ENCODE measurements at regions not wholly inside any gene's neighbourhood (a gene's known extent, or its start where the extent isn't known, plus 50 kb on each side); places are given as distances from the start of the nearest gene placed in this dataset.
A peak's percentile ranks its signal among the peaks of the same experiment; 100 is the strongest.
"Not testable (repeated sequence)": the region's sequence is repeated elsewhere in the genome, so short reads cannot be mapped to it uniquely, and the experiment has no call there.

DNA sequence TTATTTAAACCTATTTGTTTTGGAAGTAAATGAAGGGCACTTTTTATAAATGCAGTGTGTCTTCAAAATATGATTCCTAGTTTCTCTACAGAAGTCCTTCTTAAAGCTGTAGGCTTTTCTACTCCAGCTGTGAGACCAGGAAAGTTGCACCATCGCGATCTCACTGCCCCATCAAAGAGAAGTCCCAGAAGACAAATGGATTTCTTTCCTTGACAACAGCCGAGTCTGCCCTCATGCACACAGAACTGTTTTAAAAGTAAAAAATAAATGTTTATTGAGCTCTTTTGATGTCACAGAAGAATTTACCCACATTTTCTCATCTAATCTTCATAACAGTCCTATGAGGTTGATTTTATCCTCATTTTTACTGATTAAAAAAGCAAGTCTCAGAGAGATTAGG lies 324.4 kb upstream of the NT5E start:
- DNase-seq, result no peak

DNA sequence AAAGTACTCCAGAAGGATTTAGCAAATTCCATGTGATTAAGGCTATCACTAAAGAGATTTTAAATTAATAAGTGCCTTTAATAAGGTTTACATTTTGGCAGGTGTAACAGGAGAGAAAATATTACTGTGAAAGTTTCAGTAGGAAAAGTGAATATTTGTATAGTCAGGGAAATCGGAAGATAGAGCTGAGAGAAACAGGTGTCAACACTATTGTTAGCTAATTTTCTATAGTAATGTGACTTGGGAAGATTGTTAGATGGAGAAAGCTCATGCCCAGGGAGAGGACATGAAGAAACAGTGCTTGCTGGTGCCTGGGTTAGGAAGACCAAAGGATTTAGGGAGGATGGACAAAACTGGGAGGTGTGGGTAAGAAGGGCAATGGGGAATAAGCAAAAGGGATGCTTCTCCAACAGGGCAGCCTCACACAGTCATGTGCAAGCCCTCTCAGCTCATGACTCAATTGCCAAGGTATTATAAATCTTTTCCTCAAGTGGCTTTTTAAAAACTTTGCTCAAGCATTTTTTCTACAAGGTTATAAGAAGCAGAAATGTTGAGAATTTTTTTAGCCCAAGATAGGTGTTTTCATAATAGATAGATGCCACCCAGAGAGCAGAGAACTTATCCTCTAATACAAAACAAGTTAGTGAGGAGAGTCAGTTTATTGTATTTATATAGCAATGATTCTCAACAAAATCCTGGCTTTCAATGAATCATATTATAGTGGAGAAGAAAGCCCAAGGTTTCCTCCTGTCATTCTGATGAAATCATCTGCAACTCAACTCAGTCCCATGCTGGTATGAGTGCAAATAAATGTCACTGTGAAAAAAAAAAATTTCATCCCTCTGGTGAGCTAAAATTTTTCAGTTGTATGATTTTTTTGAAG lies 325.2 kb upstream of the NT5E start:
- no peak for DNase-seq

DNA sequence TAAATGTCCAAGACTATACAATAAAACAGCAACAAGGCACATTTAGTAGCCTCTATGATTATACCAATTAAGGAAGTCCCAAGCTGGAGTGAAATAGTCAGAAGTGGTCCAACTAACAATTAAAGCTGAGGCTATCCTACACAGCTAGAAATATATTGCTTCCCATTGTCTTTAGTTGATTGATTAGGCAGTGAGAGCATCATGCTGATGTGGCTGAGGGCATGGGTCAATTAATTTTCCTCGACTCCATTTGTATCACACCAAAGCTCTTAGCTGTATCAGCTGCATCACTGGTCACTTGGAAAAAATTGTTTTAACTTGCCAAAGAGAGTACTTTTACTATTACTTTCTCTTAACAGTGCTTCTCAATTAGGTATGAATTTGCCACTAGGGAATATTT lies 328.7 kb upstream of the NT5E start:
- no peak for DNase-seq

DNA sequence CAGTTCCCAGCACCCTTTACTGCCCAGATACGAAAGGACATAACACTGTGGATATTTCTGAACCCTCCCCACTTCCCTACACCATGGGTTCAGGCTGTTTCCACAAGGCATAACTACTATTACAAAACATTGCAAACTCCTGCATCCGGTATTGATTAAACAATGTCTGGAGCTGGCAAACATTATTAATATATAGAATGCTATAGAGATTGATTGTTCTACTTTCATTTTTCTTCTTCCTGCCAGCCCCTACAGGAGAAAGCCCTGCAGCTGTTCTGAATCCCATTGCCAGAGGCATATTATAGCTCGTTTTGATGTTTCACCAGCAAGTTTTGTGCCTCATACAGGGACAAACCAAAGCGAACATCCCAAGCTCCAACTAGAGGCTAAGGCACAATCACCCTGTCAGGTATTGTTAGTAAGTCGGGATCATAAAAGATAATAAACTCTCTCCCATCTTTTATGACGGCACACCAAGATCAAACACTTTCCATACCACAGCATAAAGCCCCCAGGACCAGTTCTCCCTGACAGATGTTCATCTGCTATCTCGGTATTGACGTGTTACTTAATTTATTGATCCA lies 331.1 kb upstream of the NT5E start:
- no peak for DNase-seq

DNA sequence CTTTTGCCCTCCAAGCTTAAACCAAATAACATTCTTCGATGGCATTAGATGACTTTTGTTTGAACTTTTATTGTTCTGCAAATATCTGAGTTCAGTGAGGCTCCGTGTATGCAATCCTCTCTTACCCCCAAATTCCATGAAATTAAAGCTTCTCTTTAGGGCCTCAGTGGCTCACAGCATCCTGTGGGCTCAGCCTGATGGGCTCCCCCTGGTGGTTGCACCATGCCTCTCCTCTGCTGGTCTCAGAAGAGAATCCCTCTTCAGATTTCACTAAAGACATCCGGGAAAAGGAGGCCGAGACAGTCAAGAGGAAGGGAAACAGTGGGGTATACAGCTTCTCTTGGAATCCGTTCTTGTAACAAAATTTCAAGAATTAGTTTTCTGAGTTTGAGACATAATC lies 331.6 kb upstream of the NT5E start:
- DNase-seq, result no peak

DNA sequence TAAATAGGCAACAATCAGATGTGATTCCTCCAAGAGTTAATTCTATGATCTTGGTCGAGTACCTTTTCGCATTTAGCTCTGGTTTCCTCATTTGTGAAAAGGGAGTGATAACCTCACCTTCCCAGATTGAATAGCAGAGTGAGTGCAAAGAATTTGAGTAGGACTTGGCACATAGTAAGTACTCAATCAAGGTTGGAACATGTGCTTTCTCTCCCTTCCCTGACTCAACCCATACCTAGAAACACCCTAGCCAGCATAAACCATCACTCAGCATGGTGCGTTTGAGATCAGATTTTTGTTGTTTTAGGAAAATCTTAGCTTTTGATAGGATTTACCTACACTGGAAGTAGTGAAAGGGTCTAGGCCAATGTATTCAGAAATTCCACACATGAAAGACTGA lies 333.4 kb upstream of the NT5E start:
- DNase-seq, result no peak

DNA sequence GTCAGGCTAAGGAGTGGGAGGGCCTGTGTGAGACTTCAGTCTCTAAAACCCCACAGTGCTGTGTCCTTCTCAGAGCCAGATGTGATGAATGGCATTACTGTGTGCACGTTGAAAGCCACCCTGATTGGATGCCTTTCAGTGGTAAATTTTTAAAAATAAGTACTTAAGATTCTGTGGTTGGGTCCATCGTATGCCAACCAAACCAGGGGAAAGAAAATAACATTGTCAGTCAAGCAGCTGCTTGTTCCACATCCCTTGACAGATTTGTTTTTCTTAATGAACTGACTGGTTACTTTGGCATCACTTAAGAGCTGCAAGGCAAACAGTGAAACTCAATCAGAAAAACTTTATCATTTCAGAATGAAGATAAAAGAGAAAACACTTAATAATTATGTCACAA lies 334.0 kb upstream of the NT5E start:
- DNase-seq, result no peak

DNA sequence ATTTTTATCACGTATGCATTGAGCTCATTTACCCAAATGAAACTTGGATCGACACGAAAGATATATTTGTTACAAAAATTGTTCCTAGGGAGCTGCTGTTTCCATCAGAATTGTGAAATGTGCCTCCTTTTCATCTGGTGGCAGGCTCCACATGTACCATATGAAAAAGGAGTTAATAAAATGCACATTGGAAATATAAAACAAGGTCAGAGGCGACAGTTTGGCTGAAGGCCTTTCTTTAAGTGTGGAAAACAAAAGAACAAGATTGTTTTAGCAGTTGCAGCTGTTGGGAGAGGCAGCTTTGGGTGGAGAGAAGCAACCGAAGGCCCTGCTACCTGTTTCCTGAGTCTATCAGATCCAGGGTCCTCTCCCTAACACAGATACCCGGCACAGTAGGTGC lies 334.5 kb upstream of the NT5E start:
- DNase-seq, result no peak

DNA sequence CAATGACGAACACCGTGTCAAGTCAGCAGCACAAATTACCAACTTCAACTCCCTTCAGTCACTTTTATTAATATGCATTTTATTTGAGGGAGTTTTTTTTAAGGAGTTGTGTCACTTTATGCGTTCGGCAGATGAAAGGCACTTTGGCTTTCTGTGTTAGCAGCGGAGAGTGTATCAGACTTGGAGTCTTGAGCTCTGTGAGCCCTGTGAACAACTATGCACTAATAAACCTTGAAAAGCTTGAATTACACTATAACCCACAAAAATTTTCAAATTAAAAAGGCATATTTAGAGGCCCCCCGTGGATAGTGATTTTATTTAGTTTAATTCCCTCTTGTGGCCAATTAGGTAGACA lies 335.3 kb upstream of the NT5E start:
- DNase-seq, result no peak

DNA sequence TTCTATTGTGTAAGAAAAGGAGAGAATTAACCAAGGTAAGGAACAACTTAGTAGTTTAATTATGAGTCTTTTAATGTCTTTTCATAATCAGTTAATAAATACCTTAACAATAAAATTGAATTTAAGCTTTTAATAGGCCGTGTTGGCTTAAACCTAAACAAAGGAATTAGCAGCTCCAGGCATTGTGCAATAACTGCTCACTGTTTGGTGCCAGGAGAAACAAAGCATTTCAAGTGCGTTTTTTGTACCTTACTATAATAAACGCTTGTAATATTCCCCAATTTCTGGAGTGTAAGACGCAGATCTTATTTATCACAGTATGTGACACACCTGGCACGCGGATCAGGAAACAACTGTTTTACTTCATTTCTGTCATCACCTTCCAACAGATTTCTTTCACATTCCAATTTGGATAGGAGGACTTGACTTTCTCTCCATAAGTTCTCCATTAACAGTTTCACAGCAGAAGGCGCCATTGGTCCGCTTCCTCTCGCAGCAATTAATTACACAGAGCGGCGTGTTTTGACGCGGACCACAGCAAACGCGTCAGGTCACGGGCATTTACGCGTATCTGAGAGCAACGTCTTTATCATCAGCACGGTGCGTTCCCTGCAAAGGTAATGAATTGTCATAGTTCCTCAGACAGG lies 335.8 kb upstream of the NT5E start:
- no peak for DNase-seq

DNA sequence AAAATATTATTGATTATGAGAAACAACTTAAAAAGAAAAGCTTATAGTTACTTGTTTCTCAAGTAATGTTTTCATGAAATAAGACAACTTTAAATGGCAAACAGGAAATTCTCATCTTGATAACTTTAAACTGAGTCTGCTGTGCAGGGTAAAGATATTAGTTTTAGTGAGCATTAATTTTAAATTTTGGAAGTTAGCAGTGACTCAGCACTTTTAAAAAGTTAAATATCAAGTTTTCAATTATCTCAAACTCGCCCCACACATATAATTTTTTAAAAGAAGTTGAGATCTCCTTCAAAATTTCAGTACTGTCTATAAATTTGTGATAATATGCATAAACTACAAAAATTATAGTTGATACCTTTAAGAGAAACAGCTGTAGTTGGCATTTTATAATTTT lies 337.3 kb upstream of the NT5E start:
- no peak for DNase-seq

DNA sequence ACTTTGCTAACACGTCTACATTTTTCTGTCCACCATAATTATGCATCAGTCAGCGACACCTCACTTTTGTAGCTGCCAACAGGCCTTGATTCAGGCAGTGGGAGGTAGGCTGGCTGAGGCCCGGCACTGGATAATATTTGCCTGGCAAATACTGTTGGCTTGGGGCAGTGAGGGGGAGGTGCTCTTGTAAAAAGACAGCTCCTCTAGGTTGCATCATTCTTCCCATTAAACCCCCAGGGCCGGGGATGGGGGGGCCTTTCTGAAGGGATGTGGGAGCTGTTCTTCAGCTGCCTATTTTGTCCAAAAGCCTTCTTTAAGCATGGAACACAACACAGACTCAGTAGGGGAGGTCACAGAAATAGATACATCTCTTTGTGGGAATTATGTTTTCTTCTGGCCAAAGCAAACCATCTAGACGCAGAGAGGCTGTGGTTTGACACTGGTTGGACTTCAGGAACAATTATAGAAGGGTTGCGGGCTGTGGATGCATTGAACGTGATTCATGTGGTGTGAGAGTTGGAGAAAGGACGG lies 338.3 kb upstream of the NT5E start:
- DNase-seq, result no peak

DNA sequence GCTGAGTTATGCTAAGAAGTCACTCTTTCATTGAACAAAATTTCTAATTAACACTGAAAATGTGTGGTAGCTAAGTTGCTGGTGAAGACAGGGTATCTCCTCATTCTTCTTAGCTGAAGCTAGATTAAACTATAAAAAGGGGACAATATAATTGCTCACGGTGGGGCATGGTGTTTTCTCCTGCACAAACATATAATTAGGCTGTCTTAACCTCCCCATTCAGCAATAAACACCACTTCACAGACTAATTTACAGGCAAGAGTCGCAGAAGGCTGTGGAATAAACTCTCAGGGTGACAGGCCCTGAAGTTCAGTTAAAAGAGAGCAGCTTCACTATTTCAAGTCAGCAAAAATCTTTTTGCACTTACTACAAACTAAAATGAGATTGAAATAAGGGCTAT lies 338.9 kb upstream of the NT5E start:
- DNase-seq, result no peak

DNA sequence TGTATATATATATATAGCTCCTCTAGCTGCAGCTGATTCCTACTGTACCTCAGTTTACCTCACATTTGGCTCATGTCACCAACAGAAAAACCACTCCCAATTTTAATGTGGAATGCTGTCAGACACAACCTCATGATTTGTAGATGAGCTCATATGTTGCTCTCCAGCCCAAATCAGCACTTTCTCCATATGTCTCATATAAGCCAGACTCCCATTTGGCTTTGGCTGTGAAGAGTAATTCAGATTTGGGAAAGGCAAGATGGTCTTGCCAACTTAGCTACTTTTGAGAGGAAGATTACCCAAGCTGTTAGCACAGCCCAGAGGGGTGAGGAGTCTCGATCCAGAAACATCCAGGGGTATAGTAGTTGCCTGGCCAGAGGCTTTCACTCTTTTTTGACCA lies 342.2 kb upstream of the NT5E start:
- no peak for DNase-seq

DNA sequence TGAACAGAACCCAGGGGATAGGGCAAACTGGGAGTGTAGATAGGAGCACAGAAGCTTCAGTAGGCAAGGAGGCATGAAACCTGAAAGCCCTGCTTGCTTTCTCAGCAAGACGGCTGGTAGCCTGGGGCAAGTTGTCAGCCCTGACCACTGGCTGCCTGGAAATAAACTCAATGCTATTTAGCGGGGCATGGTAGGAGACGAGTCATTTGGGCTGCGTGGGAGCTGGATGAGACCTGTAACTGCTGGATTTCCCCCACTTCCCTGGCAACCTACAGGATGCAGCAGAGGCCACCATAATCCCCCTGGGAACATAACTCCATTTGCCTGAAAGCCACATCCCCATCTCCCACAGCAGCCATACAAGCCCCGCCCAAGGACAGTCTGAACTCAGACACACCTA lies 332.6 kb upstream of the TBX18 start:
- DNase-seq, result no peak

DNA sequence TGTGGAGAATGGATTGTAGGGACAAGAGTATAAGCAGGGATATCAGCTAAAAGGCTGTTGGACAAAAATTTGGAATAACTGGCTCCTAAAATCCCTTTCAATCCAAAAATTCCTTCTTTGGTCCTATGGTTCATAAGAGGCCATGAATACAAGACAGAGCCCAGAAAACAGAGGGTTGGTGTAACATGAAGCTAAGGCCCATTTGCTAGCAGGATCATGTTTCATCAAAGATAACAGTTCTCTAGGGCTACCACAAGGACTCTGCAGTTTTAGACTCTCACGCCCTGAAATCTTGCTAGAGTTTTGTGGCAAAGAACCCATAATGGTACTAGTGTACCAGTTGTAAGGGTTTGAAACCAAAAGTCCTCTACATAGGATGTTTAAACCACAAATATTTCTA lies 327.8 kb upstream of the TBX18 start:
- DNase-seq, result no peak

DNA sequence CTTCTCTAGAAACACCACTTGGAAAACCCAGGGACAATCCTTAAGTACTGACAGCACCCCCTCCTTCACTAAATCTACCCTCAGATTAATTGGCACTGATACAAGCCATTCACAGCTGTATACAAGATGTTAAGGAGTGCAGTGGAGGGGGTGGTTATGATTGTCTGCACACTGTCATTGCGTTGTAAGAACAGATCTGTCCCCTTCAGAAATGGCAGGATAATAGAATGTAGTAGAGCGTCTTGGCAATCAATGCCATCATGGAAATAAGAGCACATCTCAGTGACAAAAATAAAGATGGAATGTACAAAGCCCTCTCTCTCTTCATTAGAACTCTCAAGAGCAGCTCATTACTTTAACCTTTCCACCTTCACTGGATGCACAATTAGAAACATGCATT lies 324.9 kb upstream of the TBX18 start:
- DNase-seq, result no peak

DNA sequence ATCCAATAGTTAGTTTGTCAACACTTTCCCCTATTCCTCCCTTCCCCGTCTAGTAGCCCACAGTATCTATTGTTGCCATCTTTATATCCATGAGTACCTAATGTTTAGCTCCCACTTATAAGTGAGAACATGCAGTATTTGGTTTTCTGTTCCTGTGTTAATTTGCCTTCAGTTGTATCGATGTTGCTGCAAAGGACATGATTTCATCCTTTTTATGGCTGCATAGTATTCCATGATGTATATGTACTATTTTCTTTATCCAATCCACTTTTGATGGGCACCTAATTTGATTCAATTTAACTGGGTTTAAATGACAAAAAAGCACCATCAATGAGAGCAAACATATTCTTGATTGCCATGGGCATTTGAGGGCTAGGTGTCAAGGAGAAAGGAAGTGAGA lies 321.5 kb upstream of the TBX18 start:
- DNase-seq, result no peak

DNA sequence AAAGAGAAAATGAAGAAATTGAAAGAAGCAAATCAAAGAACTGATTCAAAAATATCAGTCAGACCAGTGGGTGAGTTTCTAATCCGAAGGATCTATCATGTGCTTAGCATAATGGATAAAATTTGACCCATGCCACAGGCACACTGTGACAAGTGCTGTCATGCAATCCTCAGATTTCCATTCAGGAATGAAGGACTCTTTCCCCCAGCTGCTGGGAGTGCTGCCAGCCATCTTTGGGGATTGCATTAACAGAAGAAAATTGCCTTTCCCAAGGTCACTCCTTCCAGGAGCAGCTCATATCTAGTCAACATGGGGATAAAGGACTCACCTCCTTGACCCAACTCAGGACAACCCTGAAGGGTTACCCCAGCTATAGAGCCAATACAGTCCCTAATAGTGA lies 316.7 kb upstream of the TBX18 start:
- no peak for DNase-seq

DNA sequence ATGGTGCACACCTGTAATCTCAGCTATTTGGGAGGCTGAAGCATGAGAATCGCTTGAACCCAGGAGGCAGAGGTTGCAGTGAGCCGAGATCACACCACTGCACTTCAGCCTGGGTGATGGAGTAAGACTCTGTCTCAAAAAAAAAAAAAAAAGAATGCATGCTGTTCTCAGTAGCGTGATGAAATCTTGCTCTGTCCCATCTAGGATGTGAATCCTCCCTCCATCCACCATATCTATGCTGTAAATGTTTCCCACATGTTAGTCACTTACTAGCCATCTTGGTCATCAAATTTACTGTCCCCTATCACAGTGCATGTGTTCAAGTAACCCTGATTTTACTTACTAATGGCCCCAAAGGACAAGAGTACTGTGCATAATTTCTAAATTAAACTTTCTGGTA lies 315.4 kb upstream of the TBX18 start:
- DNase-seq, result no peak

DNA sequence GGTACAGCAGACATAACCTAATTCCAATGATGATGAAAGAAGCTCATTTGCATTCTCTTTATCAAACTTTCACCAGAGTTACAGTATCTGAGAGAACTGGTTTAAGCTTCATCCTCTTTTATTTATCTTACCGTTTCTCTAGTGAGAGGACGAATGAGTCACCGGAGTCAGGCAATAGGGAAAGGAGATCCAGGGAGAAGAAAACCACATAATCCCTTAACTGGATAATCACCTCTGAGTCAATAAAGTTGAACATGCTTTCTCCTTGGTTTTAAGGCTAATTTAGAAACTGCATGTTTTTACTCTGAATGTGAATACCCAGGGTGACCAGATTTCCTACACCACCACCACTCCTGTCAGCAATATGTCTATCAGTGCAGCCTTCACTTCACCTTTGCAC lies 313.7 kb upstream of the TBX18 start:
- peak; percentile 67 for DNase-seq

DNA sequence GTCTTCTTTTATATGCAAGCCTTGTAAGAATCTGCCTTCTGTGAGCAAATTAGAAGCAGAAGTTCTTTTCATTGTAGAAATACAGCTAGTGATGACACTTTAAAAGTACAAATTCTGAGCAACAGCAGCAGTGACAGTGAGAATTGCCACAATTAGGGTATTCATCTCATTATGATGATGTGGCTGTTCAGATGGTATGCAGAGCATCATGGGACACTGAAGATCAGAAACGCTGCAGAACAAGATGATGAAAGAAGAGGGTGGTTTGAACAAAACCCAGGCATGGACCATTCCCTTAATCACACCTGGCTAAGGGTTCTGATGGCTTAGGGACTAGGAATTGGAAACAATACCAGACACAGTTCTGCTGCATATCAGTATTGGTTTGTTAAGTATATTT lies 312.7 kb upstream of the TBX18 start:
- DNase-seq, result no peak

DNA sequence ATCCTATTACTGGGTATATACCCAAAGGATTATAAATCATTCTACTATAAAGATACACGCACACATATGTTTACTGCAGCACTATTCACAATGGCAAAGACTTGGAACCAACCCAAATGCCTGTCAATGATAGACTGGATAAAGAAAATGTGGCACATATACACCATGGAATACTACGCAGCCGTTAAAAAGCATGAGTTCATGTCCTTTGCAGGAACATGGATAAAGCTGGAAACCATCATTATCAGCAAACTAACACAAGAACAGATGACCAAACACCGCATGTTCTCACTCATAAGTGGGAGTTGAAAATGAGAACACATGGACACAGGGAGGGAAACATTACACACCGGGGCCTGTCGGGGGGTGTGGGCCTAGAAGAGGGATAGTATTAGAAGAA lies 307.4 kb upstream of the TBX18 start:
- not testable (repeated sequence) for DNase-seq

DNA sequence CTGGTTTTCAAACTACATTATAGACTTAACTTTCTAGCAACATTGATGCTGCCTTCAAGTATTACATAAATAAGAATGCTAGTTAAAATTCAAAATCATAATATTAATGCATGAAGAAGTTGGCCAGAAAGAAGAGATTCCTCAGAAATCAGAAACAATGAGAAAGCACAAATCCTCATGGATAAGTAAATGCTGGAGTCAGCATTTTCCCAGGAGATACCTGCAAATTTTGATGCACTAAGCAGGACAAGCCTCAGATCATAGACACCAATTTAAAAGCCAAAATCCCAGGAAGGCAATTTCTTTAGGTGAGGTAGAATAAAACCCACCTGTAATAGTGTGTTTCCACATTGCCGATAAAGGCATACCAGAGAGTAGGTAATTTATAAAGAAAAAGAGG lies 305.2 kb upstream of the TBX18 start:
- no peak for DNase-seq

Measured in amniotic stem cell (primary cell).